SK-N-SH (cell line): ENCODE measurements at regions not wholly inside any gene's neighbourhood (a gene's known extent, or its start where the extent isn't known, plus 50 kb on each side); places are given as distances from the start of the nearest gene placed in this dataset.
"Not testable (repeated sequence)": the region's sequence is repeated elsewhere in the genome, so short reads cannot be mapped to it uniquely, and the experiment has no call there.

ENCODE experiments used
- CTCF ChIA-PET: fragments of 300-600, 350-600 bp; formaldehyde crosslinking; extraction: SDS; loops from one replicate; lab custom pipeline; 2021; lab: Yijun Ruan, JAX
- POLR2A ChIA-PET: fragments of 350-600 bp; sonication (Branson Sonifier 250); formaldehyde crosslinking; extraction: SDS; loops from one replicate; lab custom pipeline; 2020; ENCODE audit warnings: antibody characterized with exemption, inconsistent platforms; lab: Yijun Ruan, JAX
- DNase-seq: peaks from one replicate; pipeline ENCODE4 v3.0.0; 2012
- H2AFZ ChIP-seq: fragments of 200-600 bp; sonication (generic); 2 replicates; pipeline ENCODE4 v1.8.1; 2016; ENCODE audit warnings: antibody characterized with exemption, mild to moderate bottlenecking, low read depth
- H3F3A ChIP-seq: fragments of 200-600 bp; sonication (generic); replicated peaks from 2 replicates; pipeline ENCODE3; 2016; ENCODE audit warnings: antibody characterized with exemption, mild to moderate bottlenecking; ENCODE audit not compliant: insufficient read depth
- H3K27ac ChIP-seq, 2 experiments: fragments of 200-500 bp in 1 of 2; fragments of 200-600 bp in 1 of 2; sonication (Bioruptor generic) in 1 of 2; sonication (generic), shearing (Covaris generic) in 1 of 2; 2 replicates each; pipeline versions ENCODE4 v1.5.1 to v1.6.1; 2014 to 2016; ENCODE audit warnings: low read depth in 2 of 2, inconsistent platforms in 1 of 2, low read length in 1 of 2, mild to moderate bottlenecking in 1 of 2, mixed read lengths in 1 of 2
- H3K27me3 ChIP-seq: fragments of 200-600 bp; sonication (generic), shearing (Covaris generic); 2 replicates; pipeline ENCODE4 v1.6.1; 2016; ENCODE audit warnings: mixed run types; ENCODE audit not compliant: insufficient read depth
- H3K36me3 ChIP-seq, 2 experiments: fragments of 200-500 bp in 1 of 2; fragments of 200-600 bp in 1 of 2; sonication (Bioruptor generic) in 1 of 2; sonication (generic) in 1 of 2; replicated peaks in 1 of 2; 2 replicates each; pipeline versions ENCODE3 to v1.5.1; 2014 to 2016; ENCODE audit warnings: low read length in 1 of 2, mild to moderate bottlenecking in 1 of 2; ENCODE audit not compliant: insufficient read depth in 2 of 2, control insufficient read depth in 1 of 2
- H3K4me1 ChIP-seq, 2 experiments: fragments of 200-500 bp in 1 of 2; fragments of 200-600 bp in 1 of 2; sonication (Bioruptor generic) in 1 of 2; sonication (generic), shearing (Covaris generic) in 1 of 2; 2 replicates each; pipeline versions ENCODE4 v1.5.1 to v1.6.1; 2014 to 2016; ENCODE audit warnings: low read depth in 1 of 2, low read length in 1 of 2, mixed run types in 1 of 2; ENCODE audit not compliant: insufficient read depth in 2 of 2, control insufficient read depth in 1 of 2
- H3K4me2 ChIP-seq: fragments of 200-600 bp; sonication (generic), shearing (Covaris generic); 2 replicates; pipeline ENCODE4 v1.6.1; 2017; ENCODE audit warnings: mixed run types
- H3K4me3 ChIP-seq, 2 experiments: fragments of 200-500 bp in 1 of 2; fragments of 200-600 bp in 1 of 2; sonication (Bioruptor generic) in 1 of 2; sonication (generic), shearing (Covaris generic) in 1 of 2; 2 replicates each; pipeline versions ENCODE4 v1.5.1 to v1.8.1; 2014 to 2016; ENCODE audit warnings: low read depth in 2 of 2, inconsistent platforms in 1 of 2, low read length in 1 of 2, mild to moderate bottlenecking in 1 of 2, mixed read lengths in 1 of 2, moderate library complexity in 1 of 2
- H3K79me2 ChIP-seq: fragments of 200-600 bp; sonication (generic); 2 replicates; pipeline ENCODE4 v1.8.1; 2017; ENCODE audit warnings: mild to moderate bottlenecking; ENCODE audit not compliant: insufficient read depth
- H3K9ac ChIP-seq: fragments of 200-600 bp; sonication (generic); 2 replicates; pipeline ENCODE4 v1.6.1; 2017; ENCODE audit warnings: mixed run types
- H3K9me2 ChIP-seq: fragments of 200-600 bp; sonication (generic); 2 replicates; pipeline ENCODE4 v1.6.1; 2017; ENCODE audit warnings: mixed run types
- H3K9me3 ChIP-seq: fragments of 200-600 bp; sonication (generic); 2 replicates; pipeline ENCODE4 v1.6.1; 2017; ENCODE audit warnings: mixed run types, mild to moderate bottlenecking, moderate library complexity
- H4K20me1 ChIP-seq: fragments of 200-600 bp; sonication (generic); 2 replicates; pipeline ENCODE4 v1.6.1; 2017; ENCODE audit warnings: mild to moderate bottlenecking, mixed run types; ENCODE audit not compliant: insufficient read depth
- CTCF ChIP-seq: fragments of 200-600 bp; sonication (generic); IDR thresholded peaks from 2 replicates; pipeline ENCODE4 v1.6.1; 2017; ENCODE audit warnings: antibody characterized with exemption, mild to moderate bottlenecking, moderate library complexity
- EP300 ChIP-seq, 2 experiments: IDR thresholded peaks; 2 replicates each; pipeline versions ENCODE4 v1.4.0 to v1.6.1; 2012; ENCODE audit warnings: borderline replicate concordance in 1 of 2, low read depth in 1 of 2, low read length in 1 of 2
- FOSL2 ChIP-seq: IDR thresholded peaks from 2 replicates; pipeline ENCODE4 v1.4.0; 2012; ENCODE audit warnings: low read depth, mild to moderate bottlenecking, moderate library complexity, borderline replicate concordance
- FOXJ3 ChIP-seq: sonication (generic); formaldehyde crosslinking; IDR thresholded peaks from 2 replicates; pipeline ENCODE4 v1.5.1; 2020; ENCODE audit warnings: mild to moderate bottlenecking, missing genetic modification reagents
- GABPA ChIP-seq: IDR thresholded peaks from 2 replicates; pipeline ENCODE4 v1.4.0; 2012; ENCODE audit warnings: low read depth, mild to moderate bottlenecking
- MEF2A ChIP-seq: IDR thresholded peaks from 2 replicates; pipeline ENCODE4 v1.4.0; 2012; ENCODE audit warnings: low read depth, borderline replicate concordance
- PBX3 ChIP-seq: IDR thresholded peaks from 2 replicates; pipeline ENCODE4; 2012
- POLR2AphosphoS5 ChIP-seq: IDR thresholded peaks from 2 replicates; pipeline ENCODE4 v1.6.1; 2012; ENCODE audit warnings: low read depth, low read length
- RAD21 ChIP-seq: IDR thresholded peaks from 2 replicates; pipeline ENCODE4 v1.6.1; 2012; ENCODE audit warnings: mild to moderate bottlenecking, low read length
- RCOR1 ChIP-seq: fragments of 150-350 bp; IDR thresholded peaks from 2 replicates; pipeline ENCODE4 v1.6.1; 2017; ENCODE audit warnings: antibody characterized with exemption, low read length
- RFX5 ChIP-seq: IDR thresholded peaks from 2 replicates; pipeline ENCODE4 v1.6.1; 2012; ENCODE audit warnings: mild to moderate bottlenecking, improper control_type of control experiment, low read length
- RXRA ChIP-seq: IDR thresholded peaks from 2 replicates; pipeline ENCODE4 v1.4.0; 2012; ENCODE audit warnings: low read depth, mild to moderate bottlenecking, borderline replicate concordance
- TAF1 ChIP-seq: IDR thresholded peaks from 2 replicates; pipeline ENCODE4 v1.6.1; 2012; ENCODE audit warnings: low read depth, mild to moderate bottlenecking, low read length, moderate library complexity, borderline replicate concordance
- TEAD4 ChIP-seq: IDR thresholded peaks from 2 replicates; pipeline ENCODE4 v1.4.0; 2012; ENCODE audit warnings: mild to moderate bottlenecking, borderline replicate concordance; ENCODE audit not compliant: insufficient read depth
- WGBS: methylation state at CpG from one replicate; pipeline ENCODE4 v1.1.6; 2017; ENCODE audit warnings: low lambda C conversion rate; 5-methylcytosine and 5-hydroxymethylcytosine counted together
- TF ChIP-seq, protein P1 (sequence below): fragments of 150-350 bp; IDR thresholded peaks from 2 replicates; pipeline ENCODE4 v1.6.1; 2017; ENCODE audit warnings: antibody characterized with exemption, low read length, low read depth, borderline replicate concordance
- TF ChIP-seq, protein P2 (sequence below): IDR thresholded peaks from 2 replicates; pipeline ENCODE4 v1.4.0; 2012; ENCODE audit warnings: low read depth, borderline replicate concordance
- TF ChIP-seq, protein P3 (sequence below): IDR thresholded peaks from 2 replicates; pipeline ENCODE4 v1.6.1; 2012; ENCODE audit warnings: mild to moderate bottlenecking, low read depth, low read length, moderate library complexity

DNA sequence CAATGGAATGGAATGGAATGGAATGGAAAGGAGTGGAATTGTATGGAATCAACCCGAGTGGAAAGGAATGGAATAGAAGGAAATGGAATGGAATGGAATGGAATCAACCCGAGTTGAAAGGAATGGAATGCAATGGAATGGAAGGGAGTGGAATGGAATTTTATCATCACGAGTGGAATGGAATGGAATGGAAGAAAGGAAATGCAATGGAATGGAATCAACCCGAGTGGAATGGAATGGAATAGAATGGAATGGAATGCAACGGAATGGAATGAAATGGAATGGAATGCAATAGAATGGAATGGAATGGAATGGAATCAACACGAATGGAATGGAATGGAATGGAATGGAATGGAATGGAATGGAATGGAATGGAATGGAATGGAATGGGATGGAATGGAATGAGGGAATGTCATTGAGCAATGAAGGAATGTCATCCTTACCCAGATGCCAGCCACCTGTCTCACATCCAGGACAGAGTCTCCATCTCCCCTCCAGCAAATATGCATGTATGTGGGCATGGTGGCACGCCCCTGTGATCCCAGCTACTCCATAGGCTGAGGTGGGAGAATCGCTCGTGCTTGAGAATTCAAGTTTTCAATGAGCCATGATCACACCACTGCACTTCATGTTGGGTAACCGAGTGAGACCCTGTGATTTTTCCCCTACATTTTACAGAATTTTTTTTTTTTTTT is 1149.5 kb downstream of the RPIA start:
- H3K27ac ChIP-seq, H3K9ac ChIP-seq, H2AFZ ChIP-seq, H3K4me3 ChIP-seq, H3K4me1 ChIP-seq, H3K9me2 ChIP-seq, H3K36me3 ChIP-seq, H3K79me2 ChIP-seq, CTCF ChIA-PET, POLR2A ChIA-PET, H4K20me1 ChIP-seq, H3F3A ChIP-seq, DNase-seq, H3K4me2 ChIP-seq, H3K27me3 ChIP-seq, H3K9me3 ChIP-seq: not testable (repeated sequence)
- WGBS: 2% methylated on average over 10 of the region's 10 CpGs

- CTCF ChIA-PET: no interaction called here
- H3F3A ChIP-seq: no peaks in the 10 kb centered on the region
- no peaks in the 10 kb centered on the region for H3K79me2 ChIP-seq
- under 1% methylated on average over 3 of the region's 3 CpGs for WGBS
- H3K27ac ChIP-seq: no peak overlapping the region
- H2AFZ ChIP-seq: no peak overlapping the region
- H3K27me3 ChIP-seq: no peaks in the 10 kb centered on the region
- H3K36me3 ChIP-seq: no peaks in the 10 kb centered on the region
- POLR2A ChIA-PET: no interaction called here
- no peak for DNase-seq
- H3K4me1 ChIP-seq: no peaks in the 10 kb centered on the region
- peaks cover 3% of the 10 kb centered on the region; the same call in 1 of the 2 replicates for H3K9me3 ChIP-seq
- H3K4me3 ChIP-seq: no peak overlapping the region
- no peaks in the 10 kb centered on the region for H3K9me2 ChIP-seq
- no peak overlapping the region for H3K4me2 ChIP-seq
- H4K20me1 ChIP-seq: no peaks in the 10 kb centered on the region
- H3K9ac ChIP-seq: no peak overlapping the region
- TF ChIP-seq, protein P1, sequence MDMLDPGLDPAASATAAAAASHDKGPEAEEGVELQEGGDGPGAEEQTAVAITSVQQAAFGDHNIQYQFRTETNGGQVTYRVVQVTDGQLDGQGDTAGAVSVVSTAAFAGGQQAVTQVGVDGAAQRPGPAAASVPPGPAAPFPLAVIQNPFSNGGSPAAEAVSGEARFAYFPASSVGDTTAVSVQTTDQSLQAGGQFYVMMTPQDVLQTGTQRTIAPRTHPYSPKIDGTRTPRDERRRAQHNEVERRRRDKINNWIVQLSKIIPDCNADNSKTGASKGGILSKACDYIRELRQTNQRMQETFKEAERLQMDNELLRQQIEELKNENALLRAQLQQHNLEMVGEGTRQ: no peak
- TF ChIP-seq FOXJ3 (CRISPR knock-in tag) (no peak), PBX3 (no peak), FOSL2 (no peak), TEAD4 (no peak), RCOR1 (no peak), POLR2AphosphoS5 (no peak), RFX5 (no peak), EP300 (IDR thresholded peaks at IDR 0.05; ENCODE audit: borderline replicate concordance in 1 of 2, low read depth in 1 of 2, low read length in 1 of 2) (no peak), RAD21 (no peak), MEF2A (no peak), RXRA (no peak), GABPA (no peak), CTCF (no peak), TAF1 (no peak)
- TF ChIP-seq, protein P2, sequence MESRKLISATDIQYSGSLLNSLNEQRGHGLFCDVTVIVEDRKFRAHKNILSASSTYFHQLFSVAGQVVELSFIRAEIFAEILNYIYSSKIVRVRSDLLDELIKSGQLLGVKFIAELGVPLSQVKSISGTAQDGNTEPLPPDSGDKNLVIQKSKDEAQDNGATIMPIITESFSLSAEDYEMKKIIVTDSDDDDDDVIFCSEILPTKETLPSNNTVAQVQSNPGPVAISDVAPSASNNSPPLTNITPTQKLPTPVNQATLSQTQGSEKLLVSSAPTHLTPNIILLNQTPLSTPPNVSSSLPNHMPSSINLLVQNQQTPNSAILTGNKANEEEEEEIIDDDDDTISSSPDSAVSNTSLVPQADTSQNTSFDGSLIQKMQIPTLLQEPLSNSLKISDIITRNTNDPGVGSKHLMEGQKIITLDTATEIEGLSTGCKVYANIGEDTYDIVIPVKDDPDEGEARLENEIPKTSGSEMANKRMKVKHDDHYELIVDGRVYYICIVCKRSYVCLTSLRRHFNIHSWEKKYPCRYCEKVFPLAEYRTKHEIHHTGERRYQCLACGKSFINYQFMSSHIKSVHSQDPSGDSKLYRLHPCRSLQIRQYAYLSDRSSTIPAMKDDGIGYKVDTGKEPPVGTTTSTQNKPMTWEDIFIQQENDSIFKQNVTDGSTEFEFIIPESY: no peak
- TF ChIP-seq, protein P3, sequence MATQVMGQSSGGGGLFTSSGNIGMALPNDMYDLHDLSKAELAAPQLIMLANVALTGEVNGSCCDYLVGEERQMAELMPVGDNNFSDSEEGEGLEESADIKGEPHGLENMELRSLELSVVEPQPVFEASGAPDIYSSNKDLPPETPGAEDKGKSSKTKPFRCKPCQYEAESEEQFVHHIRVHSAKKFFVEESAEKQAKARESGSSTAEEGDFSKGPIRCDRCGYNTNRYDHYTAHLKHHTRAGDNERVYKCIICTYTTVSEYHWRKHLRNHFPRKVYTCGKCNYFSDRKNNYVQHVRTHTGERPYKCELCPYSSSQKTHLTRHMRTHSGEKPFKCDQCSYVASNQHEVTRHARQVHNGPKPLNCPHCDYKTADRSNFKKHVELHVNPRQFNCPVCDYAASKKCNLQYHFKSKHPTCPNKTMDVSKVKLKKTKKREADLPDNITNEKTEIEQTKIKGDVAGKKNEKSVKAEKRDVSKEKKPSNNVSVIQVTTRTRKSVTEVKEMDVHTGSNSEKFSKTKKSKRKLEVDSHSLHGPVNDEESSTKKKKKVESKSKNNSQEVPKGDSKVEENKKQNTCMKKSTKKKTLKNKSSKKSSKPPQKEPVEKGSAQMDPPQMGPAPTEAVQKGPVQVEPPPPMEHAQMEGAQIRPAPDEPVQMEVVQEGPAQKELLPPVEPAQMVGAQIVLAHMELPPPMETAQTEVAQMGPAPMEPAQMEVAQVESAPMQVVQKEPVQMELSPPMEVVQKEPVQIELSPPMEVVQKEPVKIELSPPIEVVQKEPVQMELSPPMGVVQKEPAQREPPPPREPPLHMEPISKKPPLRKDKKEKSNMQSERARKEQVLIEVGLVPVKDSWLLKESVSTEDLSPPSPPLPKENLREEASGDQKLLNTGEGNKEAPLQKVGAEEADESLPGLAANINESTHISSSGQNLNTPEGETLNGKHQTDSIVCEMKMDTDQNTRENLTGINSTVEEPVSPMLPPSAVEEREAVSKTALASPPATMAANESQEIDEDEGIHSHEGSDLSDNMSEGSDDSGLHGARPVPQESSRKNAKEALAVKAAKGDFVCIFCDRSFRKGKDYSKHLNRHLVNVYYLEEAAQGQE: no peak
Observed at GRCh38 chr2:89841476-89841840, 1150.0 kb downstream of the RPIA start.
